PC-3 (cell line): ENCODE measurements at regions not wholly inside any gene's neighbourhood (a gene's known extent, or its start where the extent isn't known, plus 50 kb on each side); places are given as distances from the start of the nearest gene placed in this dataset.

Source experiments
- ATAC-seq: fragments of 200-7000 bp; cut with Tn5 transposase; 2 replicates; pipeline ENCODE4 v1.9.1; 2020; ENCODE audit warnings: mild to moderate bottlenecking, moderate library complexity
- BruUV-seq: library from RNA; stranded (reverse); fragments of 400-500 nt; replicated peaks from 2 replicates; lab custom pipeline; 2021; lab: Mats Ljungman, UMichigan
- CTCF ChIA-PET: fragments of 300-600 bp; sonication (Branson Sonifier 250); formaldehyde crosslinking; loops from one replicate; lab custom pipeline; 2022; ENCODE audit warnings: antibody characterized with exemption; lab: Charles Lee
- POLR2A ChIA-PET: fragments of 300-600 bp; sonication (Branson Sonifier 250); formaldehyde crosslinking; loops from one replicate; lab custom pipeline; 2022; ENCODE audit warnings: antibody characterized with exemption; ENCODE audit not compliant: unreplicated experiment; lab: Charles Lee
- DNase-seq: peaks from one replicate; pipeline ENCODE4 v3.0.0-alpha.2; 2015
- H2AFZ ChIP-seq: fragments of 300-600 bp; sonication (generic); 2 replicates; pipeline ENCODE4 v1.6.0; 2016; ENCODE audit warnings: antibody characterized with exemption, low read length
- H3F3A ChIP-seq: fragments of 300-600 bp; sonication (generic); one replicate; pipeline ENCODE4 v1.6.0; 2017; ENCODE audit warnings: antibody characterized with exemption, low read length, control low read depth, mild to moderate bottlenecking; ENCODE audit not compliant: unreplicated experiment
- H3K27ac ChIP-seq: fragments of 300-600 bp; sonication (generic); 2 replicates; pipeline ENCODE4 v1.5.1; 2016; ENCODE audit warnings: mild to moderate bottlenecking, low read length
- H3K27me3 ChIP-seq: fragments of 300-600 bp; sonication (generic); 2 replicates; pipeline ENCODE4 v1.6.1; 2016; ENCODE audit warnings: low read length, mixed read lengths
- H3K36me3 ChIP-seq: fragments of 300-600 bp; sonication (generic); 2 replicates; pipeline ENCODE4 v1.6.1; 2016; ENCODE audit warnings: low read depth, mixed run types, low read length, mixed read lengths
- H3K4me1 ChIP-seq: fragments of 300-600 bp; sonication (generic); 2 replicates; pipeline ENCODE4 v1.5.1; 2016; ENCODE audit warnings: low read length; ENCODE audit not compliant: insufficient read depth
- H3K4me2 ChIP-seq: fragments of 300-600 bp; sonication (generic); 2 replicates; pipeline ENCODE4 v1.6.0; 2016; ENCODE audit warnings: low read length
- H3K4me3 ChIP-seq: fragments of 300-600 bp; sonication (generic); 2 replicates; pipeline ENCODE4 v1.5.1; 2016; ENCODE audit warnings: mild to moderate bottlenecking, low read length, mixed read lengths
- H3K79me2 ChIP-seq: fragments of 300-600 bp; sonication (generic); 2 replicates; pipeline ENCODE4 v1.6.1; 2017; ENCODE audit warnings: low read length, mixed read lengths
- H3K9ac ChIP-seq: fragments of 300-600 bp; sonication (generic); 2 replicates; pipeline ENCODE4 v1.6.0; 2016; ENCODE audit warnings: mild to moderate bottlenecking, low read length
- H3K9me2 ChIP-seq: fragments of 300-600 bp; sonication (generic); replicated peaks from 2 replicates; pipeline ENCODE4 v1.6.1; 2016; ENCODE audit warnings: mixed run types, low read length, mixed read lengths
- H3K9me3 ChIP-seq: fragments of 300-600 bp; sonication (generic); 2 replicates; pipeline ENCODE4 v1.6.1; 2016; ENCODE audit warnings: low read length, mixed read lengths
- H4K20me1 ChIP-seq: fragments of 300-600 bp; sonication (generic); 2 replicates; pipeline ENCODE4 v1.6.1; 2016; ENCODE audit warnings: low read length, mixed read lengths
- EZH2 ChIP-seq: fragments of 300-600 bp; sonication (generic); IDR thresholded peaks from one replicate; pipeline ENCODE4 v1.6.1; 2017; ENCODE audit warnings: antibody characterized with exemption, mild to moderate bottlenecking, low read length; ENCODE audit not compliant: unreplicated experiment
- EZH2phosphoT487 ChIP-seq: fragments of 300-600 bp; sonication (generic); IDR thresholded peaks from 2 replicates; pipeline ENCODE4 v1.6.1; 2018; ENCODE audit warnings: mild to moderate bottlenecking, antibody characterized with exemption, low read length, borderline replicate concordance
- intact Hi-C: fragments of 100-400 bp; cut with micrococcal nuclease; formaldehyde crosslinking; loops from 2 replicates; pipeline ENCODE4 v1.9.0; 2023
- TF ChIP-seq, protein P1 (sequence below): fragments of 300-600 bp; sonication (generic); conservative IDR thresholded peaks from 2 replicates; pipeline ENCODE4 v1.5.1; 2017; ENCODE audit warnings: antibody characterized with exemption, low read depth, mild to moderate bottlenecking, low read length

DNA sequence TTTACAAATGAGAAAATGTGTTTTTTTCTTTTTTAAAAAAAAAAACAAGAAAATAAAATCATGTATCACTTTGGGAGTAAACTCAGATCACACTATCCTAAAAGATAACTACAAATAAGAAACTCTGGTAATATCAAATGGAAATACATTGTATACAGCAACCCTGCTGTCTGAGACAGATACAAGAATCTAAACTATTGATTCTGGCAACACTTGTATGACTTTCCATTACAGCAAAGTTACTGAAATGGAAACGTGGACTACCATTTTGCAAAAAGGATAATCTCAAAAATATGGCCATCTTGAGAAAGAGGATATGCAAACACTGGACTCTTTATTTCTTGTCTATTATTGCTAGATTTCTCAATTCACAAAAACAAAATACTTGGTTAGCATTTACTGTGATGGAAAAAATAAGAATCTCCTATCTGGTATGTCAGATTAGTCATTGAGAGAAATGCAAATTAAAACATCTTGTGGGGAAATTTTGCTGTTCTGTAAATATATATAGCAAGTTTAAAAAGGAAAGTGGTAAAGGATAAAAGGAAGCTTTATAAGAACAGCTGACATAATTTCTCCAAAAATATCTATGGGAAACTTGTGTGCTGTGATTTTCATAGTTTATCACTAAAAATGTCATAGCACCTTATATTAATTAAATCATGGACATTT is 112.9 kb upstream of the FER start:
- intact Hi-C loops, result no loop called here
- H3K9me3 ChIP-seq, result no peaks in the 10 kb centered on the region
- H3K79me2 ChIP-seq, result no peaks in the 10 kb centered on the region
- H3K9ac ChIP-seq, result no peak overlapping the region
- H3F3A ChIP-seq, result no peaks in the 10 kb centered on the region
- no peaks in the 10 kb centered on the region for H3K36me3 ChIP-seq
- POLR2A ChIA-PET, result no interaction called here
- H3K27ac ChIP-seq, result no peak overlapping the region
- peaks cover 4% of the 10 kb centered on the region; the same call in 1 of the 2 replicates for H3K4me1 ChIP-seq
- DNase-seq (no peak), ATAC-seq (no peak)
- CTCF ChIA-PET, result no interaction called here
- TF ChIP-seq EZH2 (no peak), EZH2phosphoT487 (no peak)
- TF ChIP-seq, protein P1, sequence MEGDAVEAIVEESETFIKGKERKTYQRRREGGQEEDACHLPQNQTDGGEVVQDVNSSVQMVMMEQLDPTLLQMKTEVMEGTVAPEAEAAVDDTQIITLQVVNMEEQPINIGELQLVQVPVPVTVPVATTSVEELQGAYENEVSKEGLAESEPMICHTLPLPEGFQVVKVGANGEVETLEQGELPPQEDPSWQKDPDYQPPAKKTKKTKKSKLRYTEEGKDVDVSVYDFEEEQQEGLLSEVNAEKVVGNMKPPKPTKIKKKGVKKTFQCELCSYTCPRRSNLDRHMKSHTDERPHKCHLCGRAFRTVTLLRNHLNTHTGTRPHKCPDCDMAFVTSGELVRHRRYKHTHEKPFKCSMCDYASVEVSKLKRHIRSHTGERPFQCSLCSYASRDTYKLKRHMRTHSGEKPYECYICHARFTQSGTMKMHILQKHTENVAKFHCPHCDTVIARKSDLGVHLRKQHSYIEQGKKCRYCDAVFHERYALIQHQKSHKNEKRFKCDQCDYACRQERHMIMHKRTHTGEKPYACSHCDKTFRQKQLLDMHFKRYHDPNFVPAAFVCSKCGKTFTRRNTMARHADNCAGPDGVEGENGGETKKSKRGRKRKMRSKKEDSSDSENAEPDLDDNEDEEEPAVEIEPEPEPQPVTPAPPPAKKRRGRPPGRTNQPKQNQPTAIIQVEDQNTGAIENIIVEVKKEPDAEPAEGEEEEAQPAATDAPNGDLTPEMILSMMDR, result no peak
- no peaks in the 10 kb centered on the region for H3K27me3 ChIP-seq
- no peaks in the 10 kb centered on the region for H3K9me2 ChIP-seq
- no TSS peak for BruUV-seq
- no peak overlapping the region for H2AFZ ChIP-seq
- H3K4me3 ChIP-seq, result no peak overlapping the region
- H4K20me1 ChIP-seq, result no peaks in the 10 kb centered on the region
- H3K4me2 ChIP-seq, result no peak overlapping the region

DNA sequence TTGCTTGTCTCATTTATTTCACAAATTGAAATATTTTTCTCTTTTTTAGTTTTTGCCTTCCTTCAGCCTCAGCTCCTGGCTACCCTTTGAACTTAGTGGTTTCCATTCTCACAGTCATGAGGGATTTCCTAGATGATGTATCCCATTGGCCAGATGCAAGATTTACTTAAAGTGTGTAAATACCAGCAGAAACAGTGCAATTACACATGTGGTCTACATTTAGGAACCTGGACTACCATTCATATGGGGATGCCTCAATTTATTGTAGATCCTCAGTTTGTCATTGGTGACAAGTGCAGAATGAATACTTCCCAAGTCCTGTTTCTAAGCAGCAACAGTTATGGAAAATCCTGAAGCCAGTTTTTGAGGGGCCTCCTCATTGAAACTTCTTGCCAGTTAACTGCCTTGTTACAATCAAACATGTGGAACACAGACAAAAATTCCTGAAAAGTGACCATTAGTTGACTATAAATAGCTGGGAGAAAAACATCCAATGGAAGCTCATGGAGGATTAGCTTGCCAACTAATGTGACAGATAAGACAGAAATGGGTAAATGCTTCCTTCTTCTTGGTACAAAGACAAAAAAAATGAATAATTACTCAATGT is 113.6 kb upstream of the FER start:
- no peak overlapping the region for H3K4me3 ChIP-seq
- H3K36me3 ChIP-seq, result no peaks in the 10 kb centered on the region
- intact Hi-C loops, result no loop called here
- TF ChIP-seq, protein P1, result no peak
- TF ChIP-seq EZH2phosphoT487 (no peak), EZH2 (no peak)
- no peak overlapping the region for H3K9ac ChIP-seq
- no peaks in the 10 kb centered on the region for H3K9me2 ChIP-seq
- H3K27me3 ChIP-seq, result no peaks in the 10 kb centered on the region
- DNase-seq (no peak), ATAC-seq (no peak)
- H3F3A ChIP-seq, result no peaks in the 10 kb centered on the region
- no peak overlapping the region for H2AFZ ChIP-seq
- H4K20me1 ChIP-seq, result no peaks in the 10 kb centered on the region
- peaks cover 4% of the 10 kb centered on the region; the same call in 1 of the 2 replicates for H3K4me1 ChIP-seq
- no peaks in the 10 kb centered on the region for H3K9me3 ChIP-seq
- BruUV-seq, result no TSS peak
- no peak overlapping the region for H3K27ac ChIP-seq
- CTCF ChIA-PET, result no interaction called here
- H3K4me2 ChIP-seq, result no peak overlapping the region
- no peaks in the 10 kb centered on the region for H3K79me2 ChIP-seq
- POLR2A ChIA-PET, result interaction anchor here (0.7 kb wide), 1 partner anchor 1197 kb away, joined by 4 read pairs; no protein-coding TSS in a partner anchor
